HG03139 (cell line): ENCODE measurements at regions not wholly inside any gene's neighbourhood (a gene's known extent, or its start where the extent isn't known, plus 50 kb on each side); places are given as distances from the start of the nearest gene placed in this dataset.

Source experiments
- ATAC-seq: cut with Tn5 transposase; IDR thresholded peaks from one replicate; pipeline ENCODE4 v1.9.1; 2021; ENCODE audit not compliant: unreplicated experiment

- no peak for ATAC-seq
These were observed 112.2 kb upstream of the PLPPR4 start for GRCh38 chr1:99152132-99152531.

- ATAC-seq, result no peak
These were observed 100.6 kb upstream of the PLPPR4 start for GRCh38 chr1:99163671-99164070.

- ATAC-seq, result no peak
These were observed 93.8 kb upstream of the PLPPR4 start for GRCh38 chr1:99170516-99170915.

GRCh38 chr1:99171184-99171813 lies 93.0 kb upstream of the PLPPR4 start:
- no peak for ATAC-seq

GRCh38 chr1:99173282-99173681 lies 91.0 kb upstream of the PLPPR4 start:
- no peak for ATAC-seq

- ATAC-seq, result no peak
These were observed 90.4 kb upstream of the PLPPR4 start for GRCh38 chr1:99173900-99174299.

- no peak for ATAC-seq
These were observed 87.5 kb upstream of the PLPPR4 start for GRCh38 chr1:99176753-99177152.

GRCh38 chr1:99177465-99177864 lies 86.8 kb upstream of the PLPPR4 start:
- no peak for ATAC-seq

GRCh38 chr1:99180343-99180808 lies 83.9 kb upstream of the PLPPR4 start:
- ATAC-seq, result peak; percentile 99

- no peak for ATAC-seq
These were observed 83.4 kb upstream of the PLPPR4 start for GRCh38 chr1:99180915-99181314.

GRCh38 chr1:99181892-99182291 lies 82.4 kb upstream of the PLPPR4 start:
- ATAC-seq, result no peak

GRCh38 chr1:99185196-99185595 lies 79.1 kb upstream of the PLPPR4 start:
- ATAC-seq, result no peak

- no peak for ATAC-seq
These were observed 70.9 kb upstream of the PLPPR4 start for GRCh38 chr1:99193431-99193830.

- ATAC-seq, result no peak
These were observed 65.9 kb upstream of the PLPPR4 start for GRCh38 chr1:99198393-99198792.

- no peak for ATAC-seq
These were observed 57.1 kb upstream of the PLPPR4 start for GRCh38 chr1:99207216-99207615.
